Activated T-helper 17 cell treated with anti-CD3 and anti-CD28 coated beads, Interleukin-2, amount 50 U/mL, for 72 hours (primary cell): ENCODE measurements at regions not wholly inside any gene's neighbourhood (a gene's known extent, or its start where the extent isn't known, plus 50 kb on each side); places are given as distances from the start of the nearest gene placed in this dataset.

Experiments
- ATAC-seq: fragments of 150-1000 bp; cut with Tn5 transposase; replicated peaks from 2 replicates; pipeline ENCODE4 v1.10.0; 2021; ENCODE audit warnings: mild to moderate bottlenecking, moderate library complexity
- H3K27ac Mint-ChIP-seq: one replicate; pipeline ENCODE4 v1.8.0; 2022; ENCODE audit warnings: mixed read lengths
- H3K27me3 Mint-ChIP-seq: one replicate; pipeline ENCODE4 v1.8.0; 2022; ENCODE audit warnings: mixed read lengths
- H3K36me3 Mint-ChIP-seq: one replicate; pipeline ENCODE4 v1.8.0; 2022; ENCODE audit warnings: low read depth, mild to moderate bottlenecking, mixed read lengths
- H3K4me1 Mint-ChIP-seq: one replicate; pipeline ENCODE4 v1.8.0; 2022; ENCODE audit warnings: mixed read lengths
- H3K4me3 Mint-ChIP-seq: one replicate; pipeline ENCODE4 v1.8.0; 2022; ENCODE audit warnings: mild to moderate bottlenecking, mixed read lengths
- H3K9me3 Mint-ChIP-seq: one replicate; pipeline ENCODE4 v1.8.0; 2022; ENCODE audit warnings: mixed read lengths

DNA sequence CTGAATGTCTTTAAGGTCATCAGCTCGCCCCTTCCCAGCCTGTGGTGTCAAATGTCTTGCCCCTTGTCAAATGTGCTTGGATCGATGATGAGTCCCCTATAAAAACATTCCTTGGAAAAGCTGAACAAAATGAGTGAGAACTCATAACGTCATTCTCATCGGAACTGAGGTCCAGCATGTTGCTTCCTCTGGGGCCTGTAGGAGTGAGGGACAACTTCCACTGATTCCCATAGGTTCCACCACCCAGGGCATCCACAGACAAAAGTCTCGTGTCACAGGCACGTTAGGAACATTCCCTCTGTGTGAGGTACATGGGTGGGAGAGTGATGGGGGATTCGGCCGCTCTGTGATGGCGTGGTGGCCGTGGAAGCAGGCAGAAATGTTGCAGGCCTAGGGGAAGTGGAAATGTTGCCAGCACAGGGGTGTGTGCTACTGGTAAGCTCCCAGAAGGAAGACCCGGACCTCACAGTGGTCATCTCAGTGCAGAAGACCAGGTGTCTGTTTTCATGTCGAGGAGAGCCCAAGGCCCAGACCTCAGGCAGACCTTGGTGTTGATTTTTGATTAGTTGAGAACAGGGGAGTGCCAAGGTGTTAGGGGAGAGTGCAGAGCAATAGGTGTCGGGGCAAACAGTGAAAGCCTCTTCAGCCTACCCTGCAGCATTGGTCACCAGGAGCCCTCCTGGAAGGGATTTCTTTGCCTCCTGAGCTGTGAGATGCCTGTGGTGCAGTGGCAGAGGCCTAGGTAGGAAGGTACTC, 96.8 kb downstream of the SNRPN start:
- no peak overlapping the region for H3K4me3 Mint-ChIP-seq
- peaks cover 96% of the 10 kb centered on the region for H3K36me3 Mint-ChIP-seq
- no peak overlapping the region for H3K27ac Mint-ChIP-seq
- H3K9me3 Mint-ChIP-seq = peaks cover 46% of the 10 kb centered on the region
- H3K4me1 Mint-ChIP-seq = no peaks in the 10 kb centered on the region
- H3K27me3 Mint-ChIP-seq = no peaks in the 10 kb centered on the region
- no peak for ATAC-seq

DNA sequence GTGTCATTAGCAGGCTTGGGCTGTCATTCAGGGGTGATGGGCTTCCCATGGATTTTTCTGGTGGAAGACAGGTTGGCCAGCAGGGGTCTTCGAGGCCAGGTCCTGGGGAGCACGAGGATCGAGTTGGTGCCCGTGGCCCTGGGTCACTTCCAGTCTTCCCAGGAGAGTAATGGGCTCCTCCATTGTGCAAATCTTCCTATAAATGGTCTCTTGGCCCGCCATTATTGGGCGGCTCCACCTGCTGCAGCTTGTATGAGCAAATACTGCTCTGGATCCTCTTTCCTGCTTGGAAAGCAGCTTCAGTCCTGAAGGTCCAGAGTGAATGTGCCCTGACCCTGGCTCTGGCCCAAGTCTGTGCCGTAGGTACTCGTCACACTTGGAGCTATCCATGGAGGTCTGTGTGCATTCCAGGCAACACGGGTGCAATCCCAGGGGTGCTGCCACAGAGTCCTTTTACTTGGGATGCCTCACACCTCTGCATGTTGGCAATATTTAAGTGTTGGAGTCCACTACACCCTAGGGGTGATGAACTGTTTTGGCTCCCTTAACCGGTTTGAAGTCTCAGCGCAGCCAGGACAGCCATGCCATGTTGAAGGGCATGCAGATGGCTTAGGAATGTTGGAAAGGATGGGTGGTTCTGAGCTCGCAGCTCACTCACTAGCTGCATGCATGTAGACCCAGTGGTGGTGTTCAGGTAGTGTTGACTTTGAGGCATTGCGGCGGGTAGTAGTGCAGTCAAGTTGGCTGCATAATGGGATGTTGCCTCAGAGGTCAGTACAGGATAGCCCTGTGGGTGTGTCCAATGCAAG, 97.6 kb downstream of the SNRPN start:
- Mint-ChIP-seq H3K4me1 (no peaks in the 10 kb centered on the region), H3K27ac (no peak overlapping the region), H3K27me3 (no peaks in the 10 kb centered on the region), H3K4me3 (no peak overlapping the region), H3K36me3 (peaks cover 98% of the 10 kb centered on the region), H3K9me3 (peaks cover 51% of the 10 kb centered on the region)
- no peak for ATAC-seq

DNA sequence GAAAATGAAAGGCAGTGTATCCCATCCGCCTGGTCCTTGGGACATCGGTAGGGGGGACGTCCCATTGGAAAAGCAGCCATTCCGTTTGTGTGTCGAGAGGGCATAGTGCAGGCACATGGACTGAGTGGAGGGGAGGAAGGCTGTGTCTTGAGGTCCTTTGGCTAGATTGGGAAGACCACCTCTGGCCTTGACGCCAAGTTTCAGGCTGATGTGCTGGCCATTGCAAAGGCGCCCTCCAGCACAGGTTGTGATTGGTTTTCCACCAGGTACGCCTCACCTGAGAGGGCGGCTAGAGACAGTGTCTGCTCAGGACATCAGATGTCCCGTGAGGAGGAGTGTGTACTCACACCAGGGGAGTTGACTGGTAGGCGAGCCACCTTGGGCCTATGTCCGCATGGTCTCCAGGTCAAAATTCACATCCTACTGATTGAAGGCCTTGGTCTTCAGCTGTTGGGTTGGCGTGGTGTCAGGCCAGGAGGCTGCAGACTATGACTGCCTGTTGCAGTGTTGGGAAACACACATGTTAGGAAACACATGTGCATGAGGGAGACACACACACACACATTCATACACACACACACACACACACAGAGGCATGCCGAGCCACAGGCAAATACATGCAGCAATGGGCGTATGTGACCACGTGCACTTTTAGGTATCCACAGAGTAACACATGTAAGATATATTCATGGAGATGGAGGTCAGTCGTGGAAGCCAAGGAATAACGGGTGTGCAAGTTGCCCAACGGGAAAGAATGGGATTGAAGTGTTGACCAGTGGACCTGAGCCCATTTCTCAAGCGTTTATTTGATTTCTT, 98.4 kb downstream of the SNRPN start:
- ATAC-seq = no peak
- no peaks in the 10 kb centered on the region for H3K27me3 Mint-ChIP-seq
- no peak overlapping the region for H3K4me3 Mint-ChIP-seq
- no peaks in the 10 kb centered on the region for H3K4me1 Mint-ChIP-seq
- peaks cover 55% of the 10 kb centered on the region for H3K9me3 Mint-ChIP-seq
- H3K36me3 Mint-ChIP-seq = peaks cover 98% of the 10 kb centered on the region
- no peak overlapping the region for H3K27ac Mint-ChIP-seq

DNA sequence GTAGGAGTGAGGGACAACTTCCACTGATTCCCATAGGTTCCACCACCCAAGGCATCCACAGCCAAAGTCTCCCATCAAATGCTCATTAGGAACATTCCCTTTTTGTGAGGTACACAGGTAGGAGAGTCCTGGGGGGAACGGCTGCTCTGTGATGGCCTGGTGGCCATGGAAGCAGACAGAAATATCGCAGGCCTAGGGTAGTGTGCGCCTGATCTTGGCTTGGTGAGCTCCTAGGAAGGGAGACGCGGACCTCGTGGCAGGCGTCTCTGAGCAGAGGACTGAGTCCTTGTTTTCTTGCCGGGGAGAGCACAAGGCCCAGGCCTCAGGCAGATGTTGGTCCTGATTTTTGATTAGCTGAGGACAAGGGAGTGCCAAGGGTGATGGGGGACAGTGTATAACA, 99.5 kb downstream of the SNRPN start:
- Mint-ChIP-seq H3K36me3 (peaks cover 99% of the 10 kb centered on the region), H3K27ac (no peak overlapping the region), H3K9me3 (peaks cover 53% of the 10 kb centered on the region), H3K4me3 (no peak overlapping the region), H3K4me1 (no peaks in the 10 kb centered on the region), H3K27me3 (no peaks in the 10 kb centered on the region)
- no peak for ATAC-seq

DNA sequence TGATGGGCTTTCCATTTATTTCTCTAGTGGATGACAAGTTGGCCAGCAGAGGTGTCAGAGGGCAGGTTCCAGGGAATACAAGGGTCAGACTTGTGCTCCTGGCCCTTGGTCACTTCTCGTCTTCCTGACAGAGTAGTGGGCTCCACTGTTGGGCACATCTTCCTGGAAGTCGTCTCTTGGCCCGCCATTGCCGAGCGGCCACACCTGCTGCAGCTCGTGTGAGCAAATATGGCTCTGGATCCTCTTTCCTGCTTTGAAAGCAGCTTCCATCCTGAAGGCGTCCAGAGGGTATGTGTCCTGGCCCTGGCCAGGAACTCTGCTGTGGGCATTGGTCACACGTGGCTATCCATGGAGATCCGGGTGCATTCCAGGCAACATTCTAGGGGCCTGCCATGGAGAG, 100.2 kb downstream of the SNRPN start:
- peaks cover 99% of the 10 kb centered on the region for H3K36me3 Mint-ChIP-seq
- no peak for ATAC-seq
- H3K27ac Mint-ChIP-seq = no peak overlapping the region
- peaks cover 52% of the 10 kb centered on the region for H3K9me3 Mint-ChIP-seq
- H3K4me3 Mint-ChIP-seq = no peak overlapping the region
- H3K4me1 Mint-ChIP-seq = no peaks in the 10 kb centered on the region
- no peaks in the 10 kb centered on the region for H3K27me3 Mint-ChIP-seq

DNA sequence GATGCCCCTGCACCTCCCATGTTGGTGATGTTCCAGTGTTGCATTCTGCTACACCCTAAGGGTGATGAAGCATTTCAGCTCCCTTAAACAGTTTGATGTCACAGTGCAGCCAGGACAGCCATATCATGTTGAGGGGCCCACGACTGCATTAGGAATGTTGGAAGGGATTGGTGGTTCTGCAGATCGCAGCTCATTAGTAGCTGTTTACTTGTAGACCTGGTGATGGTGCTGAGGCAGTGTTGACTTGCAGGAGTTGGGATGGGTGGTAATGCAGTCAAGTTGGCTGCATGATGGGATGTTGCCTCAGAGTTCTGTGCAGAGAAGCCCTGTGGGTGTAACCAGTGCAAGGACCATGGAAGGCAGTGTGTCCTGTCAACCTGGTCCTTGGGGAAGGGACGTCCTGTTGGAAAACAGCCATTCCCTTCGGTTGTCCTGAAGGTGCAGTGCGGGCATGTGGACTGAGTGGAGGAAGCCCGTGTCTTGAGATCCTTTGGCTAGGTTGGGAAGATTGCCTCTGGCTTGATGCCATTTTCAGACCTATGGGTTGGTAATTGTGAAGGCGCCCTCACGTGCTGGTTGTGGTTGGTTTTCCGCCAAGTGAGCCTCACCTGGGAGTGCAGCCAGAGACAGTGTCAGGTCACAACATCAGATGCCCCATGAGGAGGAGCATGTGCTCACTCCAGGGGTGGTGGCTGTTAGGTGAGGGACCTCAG, 100.7 kb downstream of the SNRPN start:
- ATAC-seq = no peak
- H3K36me3 Mint-ChIP-seq = peaks cover 99% of the 10 kb centered on the region

DNA sequence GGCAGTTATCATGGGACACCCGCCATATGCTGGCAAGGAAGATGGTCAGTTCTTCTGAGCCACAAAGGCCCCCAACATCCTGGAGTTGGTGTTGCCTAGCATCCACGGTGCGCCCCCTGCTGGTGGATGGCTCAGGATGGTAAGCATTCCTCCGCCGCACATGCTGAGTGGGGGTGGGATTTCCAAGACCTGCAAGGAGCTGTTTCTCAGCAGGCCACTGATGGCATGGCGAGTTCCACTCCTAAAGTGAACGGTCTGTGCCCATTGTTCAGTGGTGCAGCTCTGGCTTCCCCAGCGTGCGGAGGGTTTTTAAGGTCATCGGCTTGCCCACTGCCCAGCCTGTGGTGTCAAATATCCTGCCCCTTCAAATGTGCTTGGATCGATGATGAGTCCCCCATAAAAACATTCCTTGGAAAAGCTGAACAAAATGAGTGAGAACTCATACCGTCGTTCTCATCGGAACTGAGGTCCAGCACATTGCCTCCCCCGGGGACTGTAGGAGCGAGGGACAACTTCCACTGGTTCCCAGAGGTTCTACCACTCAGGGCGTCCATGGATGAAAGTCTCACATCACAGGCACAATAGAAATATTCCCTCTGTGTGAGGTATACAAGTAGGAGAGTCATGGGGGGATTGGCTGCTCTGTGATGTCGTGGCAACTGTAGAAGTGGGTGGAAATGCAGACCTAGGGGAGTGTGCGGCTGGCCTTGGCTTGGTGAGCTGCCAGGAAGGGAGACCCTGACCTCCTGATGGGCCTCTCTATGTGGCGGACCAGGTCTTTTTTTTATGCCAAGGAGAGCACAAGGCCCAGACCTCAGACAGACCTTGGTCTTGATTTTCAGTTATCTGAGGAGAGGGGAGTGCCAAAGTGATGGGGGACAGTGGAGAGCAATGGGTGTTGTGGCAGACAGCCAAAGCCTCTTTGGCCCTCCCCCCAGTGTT, 102.0 kb downstream of the SNRPN start:
- Mint-ChIP-seq H3K36me3 (peaks cover 99% of the 10 kb centered on the region), H3K4me1 (no peaks in the 10 kb centered on the region), H3K27ac (no peak overlapping the region), H3K4me3 (no peak overlapping the region), H3K9me3 (peaks cover 44% of the 10 kb centered on the region), H3K27me3 (no peaks in the 10 kb centered on the region)
- ATAC-seq = no peak

More for the DNA sequence above, 100.7 kb downstream of the SNRPN start:
- H3K4me1 Mint-ChIP-seq = no peaks in the 10 kb centered on the region
- peaks cover 51% of the 10 kb centered on the region for H3K9me3 Mint-ChIP-seq
- no peak overlapping the region for H3K4me3 Mint-ChIP-seq
- H3K27ac Mint-ChIP-seq = no peak overlapping the region
- no peaks in the 10 kb centered on the region for H3K27me3 Mint-ChIP-seq

DNA sequence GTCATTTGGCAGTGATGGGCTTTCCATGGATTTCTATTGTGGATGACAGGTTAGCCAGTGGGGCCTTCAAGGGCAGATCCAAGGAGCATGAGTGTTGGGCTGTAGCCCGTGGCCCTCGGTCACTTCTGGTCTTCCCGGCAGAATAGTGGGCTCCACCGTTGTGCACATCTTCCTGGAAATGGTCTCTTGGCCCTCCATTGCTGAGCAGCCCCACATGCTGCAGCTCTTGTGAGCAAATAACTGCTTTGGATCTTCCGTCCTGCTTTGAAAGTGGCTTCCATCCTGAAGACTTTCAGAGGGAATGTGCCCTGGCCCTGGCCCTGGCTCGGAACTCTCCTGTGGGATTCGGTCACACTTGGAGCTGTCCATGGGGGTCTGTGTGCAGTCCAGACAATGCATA, 102.8 kb downstream of the SNRPN start:
- Mint-ChIP-seq H3K36me3 (peaks cover 99% of the 10 kb centered on the region), H3K27ac (no peak overlapping the region), H3K27me3 (no peaks in the 10 kb centered on the region), H3K9me3 (peaks cover 46% of the 10 kb centered on the region), H3K4me3 (no peak overlapping the region), H3K4me1 (no peaks in the 10 kb centered on the region)
- ATAC-seq = no peak

DNA sequence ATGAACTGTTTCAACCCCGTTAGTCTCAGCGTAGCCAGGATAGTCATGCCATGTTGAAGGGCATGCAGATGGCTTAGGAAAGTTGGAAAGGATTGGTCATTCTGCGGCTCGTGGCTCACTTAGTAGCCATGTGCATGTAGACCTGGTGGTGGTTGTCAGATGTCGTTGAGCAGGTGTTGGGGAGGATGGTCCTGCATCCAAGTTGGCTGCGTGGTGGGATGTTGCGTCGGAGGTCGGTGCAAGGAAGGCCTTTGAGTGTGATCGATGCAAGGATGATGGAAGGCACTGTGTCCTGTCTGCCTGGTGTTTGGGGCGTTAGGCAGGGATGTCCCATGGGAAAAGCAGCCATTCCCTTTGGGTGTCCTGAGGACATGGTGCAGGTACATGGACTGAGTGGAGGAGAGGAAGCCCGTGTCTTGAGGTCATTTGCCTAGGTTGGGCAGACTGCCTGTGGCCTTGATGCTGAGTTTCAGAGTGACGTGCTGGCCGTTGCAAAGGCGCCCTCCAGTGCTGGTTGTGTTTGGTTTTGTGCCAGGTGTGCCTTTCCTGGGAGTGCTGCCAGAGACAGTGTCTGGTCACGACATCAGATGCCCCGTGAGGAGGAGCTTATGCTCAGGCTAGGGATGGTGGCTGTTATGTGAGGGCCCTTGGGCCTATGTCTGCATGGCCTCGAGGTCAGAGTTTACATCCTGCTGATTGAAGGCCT, 103.4 kb downstream of the SNRPN start:
- peaks cover 99% of the 10 kb centered on the region for H3K36me3 Mint-ChIP-seq
- no peaks in the 10 kb centered on the region for H3K4me1 Mint-ChIP-seq
- ATAC-seq = no peak
- no peaks in the 10 kb centered on the region for H3K27me3 Mint-ChIP-seq
- no peak overlapping the region for H3K4me3 Mint-ChIP-seq
- H3K27ac Mint-ChIP-seq = no peak overlapping the region
- peaks cover 52% of the 10 kb centered on the region for H3K9me3 Mint-ChIP-seq

DNA sequence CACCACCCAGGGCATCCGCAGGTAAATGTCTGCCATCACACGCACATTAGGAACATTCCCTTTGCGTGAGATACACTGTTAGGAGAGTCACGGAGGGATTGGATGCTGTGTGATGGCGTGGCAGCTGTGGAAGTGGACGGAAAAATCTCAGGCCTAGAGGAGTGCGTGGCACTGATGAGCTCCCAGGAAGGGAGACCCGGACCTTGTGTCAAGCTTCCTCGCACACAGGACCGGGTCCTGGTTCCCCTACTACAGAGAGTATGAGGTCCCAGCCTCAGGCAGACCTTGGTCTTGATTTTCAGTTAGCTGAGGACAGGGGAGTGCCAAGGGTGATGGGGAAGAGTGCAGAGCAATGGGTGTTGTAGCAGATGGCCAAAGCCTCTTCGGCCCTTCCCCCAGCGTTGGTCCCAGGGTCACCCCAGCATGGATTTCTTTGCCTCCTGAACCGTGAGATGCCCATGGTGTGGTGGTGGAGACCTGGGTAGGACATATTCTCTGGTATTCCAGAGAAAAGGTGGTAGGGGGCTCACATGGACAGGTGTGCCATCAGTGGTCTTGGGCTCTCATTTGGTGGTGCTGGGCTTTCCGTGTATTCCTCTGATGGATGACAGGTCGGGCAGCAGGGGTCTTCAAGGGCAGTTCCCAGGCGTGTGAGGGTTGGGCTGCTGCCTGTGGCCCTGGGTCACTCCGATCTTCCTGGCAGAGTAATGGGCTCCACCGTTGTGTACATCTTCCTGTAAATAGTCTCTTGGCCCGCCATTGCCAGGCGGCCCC, 105.1 kb downstream of the SNRPN start:
- Mint-ChIP-seq H3K4me1 (no peaks in the 10 kb centered on the region), H3K27ac (no peak overlapping the region), H3K27me3 (no peaks in the 10 kb centered on the region), H3K9me3 (peaks cover 54% of the 10 kb centered on the region), H3K4me3 (no peak overlapping the region), H3K36me3 (peaks cover 99% of the 10 kb centered on the region)
- no peak for ATAC-seq

DNA sequence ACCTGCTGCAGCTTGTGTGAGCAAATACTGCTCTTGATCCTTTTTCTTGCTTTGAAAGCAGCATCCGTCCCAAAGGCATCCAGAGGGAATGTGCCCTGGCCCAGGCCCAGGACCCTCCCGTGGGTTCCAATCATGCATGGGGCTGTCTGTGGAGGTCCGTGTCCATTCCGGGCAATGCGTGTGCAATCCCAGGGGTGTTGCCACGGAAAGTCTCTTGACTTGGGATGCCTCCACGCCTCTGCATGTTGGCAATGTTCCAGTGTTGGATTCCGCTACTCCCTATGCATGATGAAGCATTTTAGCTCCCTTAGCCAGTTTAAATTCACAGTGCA, 105.7 kb downstream of the SNRPN start:
- no peaks in the 10 kb centered on the region for H3K4me1 Mint-ChIP-seq
- no peak overlapping the region for H3K4me3 Mint-ChIP-seq
- H3K27ac Mint-ChIP-seq = no peak overlapping the region
- no peak for ATAC-seq
- H3K9me3 Mint-ChIP-seq = peaks cover 51% of the 10 kb centered on the region
- H3K36me3 Mint-ChIP-seq = peaks cover 99% of the 10 kb centered on the region
- H3K27me3 Mint-ChIP-seq = no peaks in the 10 kb centered on the region

DNA sequence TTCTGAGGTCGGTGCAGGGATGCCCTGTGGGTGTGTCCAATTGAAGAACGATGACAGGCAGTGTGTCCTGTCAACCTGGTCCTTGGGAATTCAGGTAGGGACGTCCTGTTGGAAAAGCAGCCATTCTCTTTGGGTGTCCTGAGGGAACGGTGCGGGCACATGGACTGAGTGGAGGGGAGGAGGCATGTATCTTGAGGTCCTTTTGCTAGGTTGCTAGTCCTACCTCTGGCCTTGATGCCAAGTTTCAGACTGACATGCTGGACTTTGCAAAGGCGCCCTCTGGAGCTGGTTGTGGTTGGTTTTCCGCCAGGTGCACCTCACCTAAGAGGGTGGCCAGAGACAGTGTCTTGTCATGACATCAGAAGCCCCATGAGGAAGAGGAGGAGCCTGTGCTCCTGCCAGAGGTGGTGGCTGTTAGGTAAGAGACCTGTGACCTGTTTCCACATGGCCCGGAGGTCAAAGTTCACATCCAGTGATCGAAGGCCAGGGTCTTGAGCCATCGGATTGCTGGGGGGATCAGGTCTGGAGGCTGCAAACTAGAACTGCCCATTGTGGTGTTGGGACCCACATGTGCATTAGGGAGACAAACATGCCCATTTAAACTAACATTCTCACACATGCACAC, 106.3 kb downstream of the SNRPN start:
- peaks cover 55% of the 10 kb centered on the region for H3K9me3 Mint-ChIP-seq
- H3K27ac Mint-ChIP-seq = no peak overlapping the region
- H3K4me3 Mint-ChIP-seq = no peak overlapping the region
- H3K36me3 Mint-ChIP-seq = peaks cover 99% of the 10 kb centered on the region
- no peaks in the 10 kb centered on the region for H3K4me1 Mint-ChIP-seq
- no peak for ATAC-seq
- H3K27me3 Mint-ChIP-seq = no peaks in the 10 kb centered on the region
